ENCODE measurements at regions not wholly inside any gene's neighbourhood (a gene's known extent, or its start where the extent isn't known, plus 50 kb on each side); places are given as distances from the start of the nearest gene placed in this dataset.
"Not testable (repeated sequence)": the region's sequence is repeated elsewhere in the genome, so short reads cannot be mapped to it uniquely, and the experiment has no call there.

- TF ChIP-seq, protein P1, sequence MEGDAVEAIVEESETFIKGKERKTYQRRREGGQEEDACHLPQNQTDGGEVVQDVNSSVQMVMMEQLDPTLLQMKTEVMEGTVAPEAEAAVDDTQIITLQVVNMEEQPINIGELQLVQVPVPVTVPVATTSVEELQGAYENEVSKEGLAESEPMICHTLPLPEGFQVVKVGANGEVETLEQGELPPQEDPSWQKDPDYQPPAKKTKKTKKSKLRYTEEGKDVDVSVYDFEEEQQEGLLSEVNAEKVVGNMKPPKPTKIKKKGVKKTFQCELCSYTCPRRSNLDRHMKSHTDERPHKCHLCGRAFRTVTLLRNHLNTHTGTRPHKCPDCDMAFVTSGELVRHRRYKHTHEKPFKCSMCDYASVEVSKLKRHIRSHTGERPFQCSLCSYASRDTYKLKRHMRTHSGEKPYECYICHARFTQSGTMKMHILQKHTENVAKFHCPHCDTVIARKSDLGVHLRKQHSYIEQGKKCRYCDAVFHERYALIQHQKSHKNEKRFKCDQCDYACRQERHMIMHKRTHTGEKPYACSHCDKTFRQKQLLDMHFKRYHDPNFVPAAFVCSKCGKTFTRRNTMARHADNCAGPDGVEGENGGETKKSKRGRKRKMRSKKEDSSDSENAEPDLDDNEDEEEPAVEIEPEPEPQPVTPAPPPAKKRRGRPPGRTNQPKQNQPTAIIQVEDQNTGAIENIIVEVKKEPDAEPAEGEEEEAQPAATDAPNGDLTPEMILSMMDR (IDR thresholded peaks at IDR 0.05; ENCODE audit: insufficient read depth, low read length) = not testable (repeated sequence)
- TF ChIP-seq GABPA (IDR thresholded peaks at IDR 0.05; ENCODE audit: low read depth); POLR2AphosphoS5 (IDR thresholded peaks at IDR 0.05; ENCODE audit: low read depth); SPI1 (IDR thresholded peaks at IDR 0.05; ENCODE audit: borderline replicate concordance, low read depth): not testable (repeated sequence)
- TF ChIP-seq, protein P2, sequence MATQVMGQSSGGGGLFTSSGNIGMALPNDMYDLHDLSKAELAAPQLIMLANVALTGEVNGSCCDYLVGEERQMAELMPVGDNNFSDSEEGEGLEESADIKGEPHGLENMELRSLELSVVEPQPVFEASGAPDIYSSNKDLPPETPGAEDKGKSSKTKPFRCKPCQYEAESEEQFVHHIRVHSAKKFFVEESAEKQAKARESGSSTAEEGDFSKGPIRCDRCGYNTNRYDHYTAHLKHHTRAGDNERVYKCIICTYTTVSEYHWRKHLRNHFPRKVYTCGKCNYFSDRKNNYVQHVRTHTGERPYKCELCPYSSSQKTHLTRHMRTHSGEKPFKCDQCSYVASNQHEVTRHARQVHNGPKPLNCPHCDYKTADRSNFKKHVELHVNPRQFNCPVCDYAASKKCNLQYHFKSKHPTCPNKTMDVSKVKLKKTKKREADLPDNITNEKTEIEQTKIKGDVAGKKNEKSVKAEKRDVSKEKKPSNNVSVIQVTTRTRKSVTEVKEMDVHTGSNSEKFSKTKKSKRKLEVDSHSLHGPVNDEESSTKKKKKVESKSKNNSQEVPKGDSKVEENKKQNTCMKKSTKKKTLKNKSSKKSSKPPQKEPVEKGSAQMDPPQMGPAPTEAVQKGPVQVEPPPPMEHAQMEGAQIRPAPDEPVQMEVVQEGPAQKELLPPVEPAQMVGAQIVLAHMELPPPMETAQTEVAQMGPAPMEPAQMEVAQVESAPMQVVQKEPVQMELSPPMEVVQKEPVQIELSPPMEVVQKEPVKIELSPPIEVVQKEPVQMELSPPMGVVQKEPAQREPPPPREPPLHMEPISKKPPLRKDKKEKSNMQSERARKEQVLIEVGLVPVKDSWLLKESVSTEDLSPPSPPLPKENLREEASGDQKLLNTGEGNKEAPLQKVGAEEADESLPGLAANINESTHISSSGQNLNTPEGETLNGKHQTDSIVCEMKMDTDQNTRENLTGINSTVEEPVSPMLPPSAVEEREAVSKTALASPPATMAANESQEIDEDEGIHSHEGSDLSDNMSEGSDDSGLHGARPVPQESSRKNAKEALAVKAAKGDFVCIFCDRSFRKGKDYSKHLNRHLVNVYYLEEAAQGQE (IDR thresholded peaks at IDR 0.05; ENCODE audit: insufficient replicate concordance, low read depth) = not testable (repeated sequence)
Observed at GRCh38 chr6:113375466-113375865, 481.7 kb upstream of the MARCKS start.
